ENCODE measurements at regions not wholly inside any gene's neighbourhood (a gene's known extent, or its start where the extent isn't known, plus 50 kb on each side); places are given as distances from the start of the nearest gene placed in this dataset.
"Not testable (repeated sequence)": the region's sequence is repeated elsewhere in the genome, so short reads cannot be mapped to it uniquely, and the experiment has no call there.

DNA sequence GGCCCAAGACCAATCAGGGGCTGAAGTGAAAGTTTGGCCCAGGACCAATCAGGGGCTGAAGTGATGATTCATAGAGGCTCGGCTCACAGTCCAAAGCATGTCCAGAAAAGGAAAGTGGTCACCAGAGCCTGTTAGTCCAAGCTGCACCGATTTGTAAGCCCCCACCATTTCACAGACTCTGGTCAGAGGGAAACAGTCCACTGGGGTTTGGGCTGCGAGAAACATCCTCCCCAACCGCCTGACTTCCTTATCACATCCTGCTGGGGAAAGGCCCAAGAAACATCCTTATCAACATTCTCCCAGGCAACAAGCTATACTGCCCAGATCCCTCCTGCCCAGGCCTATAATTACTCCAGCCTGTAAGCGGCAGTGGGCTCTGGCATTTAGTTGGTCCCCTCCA, 388.1 kb downstream of the CNTNAP3B start:
- not testable (repeated sequence) for DNase-seq (ENCODE audit: low spot score); H3K27me3 ChIP-seq (replicated peaks; ENCODE audit: insufficient read depth); H3K36me3 ChIP-seq; ATAC-seq (ENCODE audit: insufficient number of reproducible peaks, low FRiP score, low read depth); H3K9me3 ChIP-seq; H3K4me1 ChIP-seq (ENCODE audit: control insufficient read depth in 1 of 2, low read depth in 2 of 2)
- H3K27ac ChIP-seq = peak overlapping the region in 1 of 2 donors; percentile 30
- peak overlapping the region; percentile 42 for H3K4me3 ChIP-seq

DNA sequence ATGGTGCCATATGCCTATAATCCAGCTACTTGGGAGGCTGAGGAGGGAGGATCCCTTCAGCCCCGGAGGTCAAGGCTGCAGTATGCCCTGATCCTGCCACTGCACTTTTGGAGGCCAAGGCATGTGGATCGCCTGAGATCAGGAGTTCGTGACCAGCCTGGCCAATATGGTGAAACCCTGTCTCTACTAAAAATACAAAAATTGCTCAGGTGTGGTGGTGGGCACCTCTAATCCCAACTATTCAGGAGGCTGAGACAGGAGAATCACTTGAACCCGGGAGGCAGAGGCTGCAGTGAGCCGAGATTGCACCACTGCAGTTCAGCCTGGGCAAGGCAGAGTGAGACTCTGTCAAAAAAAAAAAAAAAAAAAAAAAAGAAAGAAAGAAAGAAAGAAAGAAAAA, 390.5 kb downstream of the CNTNAP3B start:
- H3K4me1 ChIP-seq (ENCODE audit: control insufficient read depth in 1 of 2, low read depth in 2 of 2); ATAC-seq (ENCODE audit: insufficient number of reproducible peaks, low FRiP score, low read depth); H3K27me3 ChIP-seq (replicated peaks; ENCODE audit: insufficient read depth); DNase-seq (ENCODE audit: low spot score); H3K36me3 ChIP-seq; H3K4me3 ChIP-seq; H3K9me3 ChIP-seq; H3K27ac ChIP-seq: not testable (repeated sequence)

DNA sequence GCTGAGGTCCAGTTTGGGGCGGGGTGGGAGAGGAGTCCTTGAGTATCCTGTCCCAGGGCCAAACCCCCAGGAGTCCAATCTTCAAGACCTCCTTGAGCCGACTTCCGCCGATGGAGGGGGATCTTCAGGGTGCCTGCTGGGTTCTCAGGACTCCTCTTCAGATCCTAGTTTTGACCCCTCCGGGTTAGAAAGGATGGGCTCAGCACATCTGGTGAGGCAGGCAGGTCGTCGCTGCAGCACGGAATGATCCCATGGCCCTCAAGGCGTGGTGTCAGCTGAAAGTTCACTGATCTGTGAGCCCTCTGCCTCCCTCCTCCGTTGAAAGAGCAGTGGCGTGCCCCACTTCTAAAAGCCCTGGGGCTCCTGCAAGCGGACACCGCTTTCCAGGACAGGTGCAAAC, 430.0 kb downstream of the CNTNAP3B start:
- not testable (repeated sequence) for H3K9me3 ChIP-seq; H3K4me3 ChIP-seq; DNase-seq (ENCODE audit: low spot score); H3K27me3 ChIP-seq (replicated peaks; ENCODE audit: insufficient read depth); H3K36me3 ChIP-seq; H3K27ac ChIP-seq; H3K4me1 ChIP-seq (ENCODE audit: control insufficient read depth in 1 of 2, low read depth in 2 of 2); ATAC-seq (ENCODE audit: insufficient number of reproducible peaks, low FRiP score, low read depth)

DNA sequence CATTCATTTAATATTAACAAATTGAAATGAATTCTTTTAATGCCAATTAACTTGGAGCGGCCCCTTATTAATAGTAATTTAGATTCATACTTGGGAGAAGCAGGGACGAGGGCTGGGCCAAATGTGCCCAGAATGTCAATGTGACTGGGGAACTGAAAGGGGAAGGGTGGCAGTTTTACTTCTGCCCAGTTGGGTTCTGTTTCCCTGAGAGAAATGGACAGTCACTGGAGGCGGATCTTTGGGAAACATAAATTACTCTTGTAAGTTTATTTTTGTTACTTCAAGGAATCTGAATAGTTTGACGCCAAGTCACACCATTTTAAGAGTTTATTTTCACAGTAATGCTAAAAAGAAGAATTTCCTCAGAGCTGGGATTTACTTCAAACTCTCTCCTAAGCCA, 432.1 kb downstream of the CNTNAP3B start:
- not testable (repeated sequence) for H3K4me1 ChIP-seq (ENCODE audit: control insufficient read depth in 1 of 2, low read depth in 2 of 2); DNase-seq (ENCODE audit: low spot score); H3K9me3 ChIP-seq; ATAC-seq (ENCODE audit: insufficient number of reproducible peaks, low FRiP score, low read depth); H3K36me3 ChIP-seq; H3K27me3 ChIP-seq (replicated peaks; ENCODE audit: insufficient read depth)
- Histone ChIP-seq H3K4me3 (peak overlapping the region; percentile 33), H3K27ac (peak overlapping the region; percentile 70 to 73)

DNA sequence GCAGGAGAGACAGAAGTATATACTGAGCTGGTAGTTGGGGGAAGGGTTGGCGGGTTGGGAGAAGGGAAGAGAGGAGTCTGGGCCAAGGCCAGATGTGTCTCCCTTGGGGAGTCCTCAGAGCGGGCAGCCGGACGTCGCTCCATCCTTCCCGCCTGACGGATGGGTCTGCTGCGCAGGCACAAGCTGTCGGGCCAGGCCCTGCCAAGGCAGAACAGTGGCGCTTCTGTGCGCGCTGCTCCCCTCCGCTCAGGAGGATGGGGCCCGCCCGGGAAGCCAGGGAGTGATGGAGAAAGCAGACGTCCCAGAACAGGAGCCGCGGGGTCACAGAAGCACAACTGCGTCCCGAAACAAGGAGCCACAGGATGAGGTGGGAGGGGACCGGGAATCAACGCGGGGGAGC, 449.9 kb downstream of the CNTNAP3B start:
- H3K27me3 ChIP-seq (replicated peaks; ENCODE audit: insufficient read depth); H3K27ac ChIP-seq; H3K4me1 ChIP-seq (ENCODE audit: control insufficient read depth in 1 of 2, low read depth in 2 of 2); H3K4me3 ChIP-seq; ATAC-seq (ENCODE audit: insufficient number of reproducible peaks, low FRiP score, low read depth); H3K9me3 ChIP-seq; H3K36me3 ChIP-seq; DNase-seq (ENCODE audit: low spot score): not testable (repeated sequence)

DNA sequence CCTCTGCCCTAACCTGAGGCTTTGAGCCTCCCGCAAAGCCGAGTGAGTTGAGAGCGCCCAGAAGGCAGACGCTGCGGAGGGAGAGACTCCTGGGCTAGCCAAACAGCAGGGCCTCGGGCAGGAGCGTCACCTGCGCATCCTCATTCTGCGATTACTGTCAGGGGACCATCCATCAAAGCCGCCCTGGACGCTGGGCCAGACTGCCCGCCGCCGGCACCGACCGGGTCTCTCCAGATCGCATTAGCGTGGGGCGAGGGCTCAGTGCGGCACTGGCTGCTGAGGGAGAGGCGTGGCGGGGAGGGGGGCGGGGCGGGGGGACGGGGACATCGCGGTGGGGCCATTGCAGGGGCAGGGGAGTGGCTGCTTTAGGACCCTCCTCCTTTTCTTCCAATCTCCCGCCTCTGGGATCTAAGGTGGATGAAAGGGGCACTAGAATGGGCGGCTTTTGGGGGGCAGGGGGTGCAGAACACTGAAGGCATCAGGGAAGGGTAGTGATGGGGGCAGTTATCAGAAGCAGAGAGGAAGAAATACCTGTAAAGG, 465.7 kb downstream of the CNTNAP3B start:
- H3K36me3 ChIP-seq; DNase-seq (ENCODE audit: low spot score); H3K27ac ChIP-seq; H3K4me1 ChIP-seq (ENCODE audit: control insufficient read depth in 1 of 2, low read depth in 2 of 2); ATAC-seq (ENCODE audit: insufficient number of reproducible peaks, low FRiP score, low read depth); H3K9me3 ChIP-seq; H3K4me3 ChIP-seq; H3K27me3 ChIP-seq (replicated peaks; ENCODE audit: insufficient read depth): not testable (repeated sequence)

DNA sequence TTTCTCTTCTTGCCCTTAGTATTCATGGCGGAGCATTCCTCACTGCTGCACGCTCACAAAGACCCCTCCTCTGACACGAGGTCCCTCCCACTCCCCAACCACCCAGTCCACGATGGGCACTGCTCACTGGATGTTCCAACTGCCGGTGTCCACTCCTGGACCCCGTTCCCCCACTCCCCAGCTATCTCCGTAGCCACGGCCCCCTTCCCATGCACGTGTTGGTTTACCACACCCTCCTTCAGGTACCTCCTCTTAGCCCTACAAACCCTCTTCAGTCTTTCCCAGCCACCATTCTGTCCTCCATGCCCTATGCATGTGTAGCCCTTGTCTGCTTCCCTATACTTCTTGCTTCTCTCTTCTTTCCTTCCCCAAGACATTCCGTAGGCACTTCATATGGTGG, 469.6 kb upstream of the ZNG1F start:
- ATAC-seq (ENCODE audit: insufficient number of reproducible peaks, low FRiP score, low read depth); H3K27ac ChIP-seq; H3K4me1 ChIP-seq (ENCODE audit: control insufficient read depth in 1 of 2, low read depth in 2 of 2); DNase-seq (ENCODE audit: low spot score); H3K36me3 ChIP-seq; H3K27me3 ChIP-seq (replicated peaks; ENCODE audit: insufficient read depth); H3K4me3 ChIP-seq; H3K9me3 ChIP-seq: not testable (repeated sequence)

DNA sequence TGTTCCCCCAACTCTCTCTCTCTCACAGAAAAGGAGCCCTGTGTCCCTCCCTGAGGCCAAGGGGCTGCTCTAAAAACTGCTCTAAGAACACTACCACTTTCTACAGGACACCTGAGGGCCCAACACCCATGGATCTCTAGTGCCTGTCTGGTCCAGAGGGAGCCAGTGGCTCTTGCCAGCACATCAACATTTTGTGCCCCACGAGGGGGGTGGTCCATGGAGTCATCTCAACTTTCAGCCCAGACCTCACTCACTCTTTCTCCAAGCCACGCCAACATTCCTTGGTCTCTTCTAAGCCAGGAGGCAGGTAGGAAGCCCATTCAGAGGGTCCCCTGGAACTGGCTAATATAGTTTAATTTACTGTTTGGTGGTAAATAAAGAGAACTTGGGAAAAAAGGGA, 469.0 kb upstream of the ZNG1F start:
- not testable (repeated sequence) for H3K4me3 ChIP-seq; H3K36me3 ChIP-seq; H3K4me1 ChIP-seq (ENCODE audit: control insufficient read depth in 1 of 2, low read depth in 2 of 2); H3K9me3 ChIP-seq; ATAC-seq (ENCODE audit: insufficient number of reproducible peaks, low FRiP score, low read depth); H3K27me3 ChIP-seq (replicated peaks; ENCODE audit: insufficient read depth); H3K27ac ChIP-seq; DNase-seq (ENCODE audit: low spot score)

DNA sequence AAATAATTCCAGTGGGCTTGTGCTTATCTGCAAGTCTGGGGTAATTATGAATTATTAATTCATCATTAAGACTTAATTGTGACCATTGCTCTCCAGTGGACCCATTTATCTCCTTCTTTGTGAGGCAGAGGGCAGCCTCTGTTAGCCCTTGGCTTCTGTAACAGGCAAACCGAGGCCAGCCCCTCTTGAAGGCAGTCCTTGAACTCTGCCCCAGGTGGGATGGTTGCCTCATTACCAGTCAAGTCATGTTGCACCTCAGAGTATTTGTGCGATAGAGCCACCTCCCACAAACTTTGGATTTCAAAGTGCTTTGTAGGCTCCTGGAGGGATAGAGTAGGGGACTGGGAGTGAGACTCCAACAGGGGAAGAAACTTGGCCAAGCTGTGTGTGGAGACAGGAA, 468.0 kb upstream of the ZNG1F start:
- H3K27me3 ChIP-seq (replicated peaks; ENCODE audit: insufficient read depth); H3K4me3 ChIP-seq; H3K27ac ChIP-seq; DNase-seq (ENCODE audit: low spot score); ATAC-seq (ENCODE audit: insufficient number of reproducible peaks, low FRiP score, low read depth); H3K36me3 ChIP-seq; H3K9me3 ChIP-seq; H3K4me1 ChIP-seq (ENCODE audit: control insufficient read depth in 1 of 2, low read depth in 2 of 2): not testable (repeated sequence)

DNA sequence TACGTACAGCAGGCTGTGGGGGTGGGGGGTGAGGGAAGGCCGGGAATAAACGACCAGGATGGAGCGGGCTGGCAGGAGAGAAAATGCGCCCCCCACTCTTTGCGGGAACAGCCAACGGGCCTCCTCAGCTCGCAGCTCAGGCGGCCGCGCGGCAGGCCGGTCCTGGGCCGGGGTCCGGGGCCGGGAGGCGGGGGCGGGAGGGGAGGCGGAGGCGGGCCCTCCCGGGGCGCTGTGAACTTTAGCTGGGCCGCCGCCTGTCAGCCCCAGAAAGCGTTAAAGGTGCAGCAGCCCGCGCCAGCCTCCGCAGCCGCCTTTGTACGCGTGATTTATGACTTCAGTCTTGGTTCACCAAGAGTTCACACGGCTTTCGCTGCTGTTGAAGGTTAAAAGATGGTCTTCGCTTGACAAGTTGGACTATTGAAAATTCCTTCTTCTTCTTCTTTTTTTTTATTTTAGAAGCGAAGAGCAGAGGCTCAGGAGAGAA, 466.0 kb upstream of the ZNG1F start:
- ATAC-seq (ENCODE audit: insufficient number of reproducible peaks, low FRiP score, low read depth); H3K36me3 ChIP-seq; H3K27ac ChIP-seq; H3K9me3 ChIP-seq; H3K4me1 ChIP-seq (ENCODE audit: control insufficient read depth in 1 of 2, low read depth in 2 of 2); DNase-seq (ENCODE audit: low spot score); H3K27me3 ChIP-seq (replicated peaks; ENCODE audit: insufficient read depth): not testable (repeated sequence)
- peak overlapping the region; percentile 50 for H3K4me3 ChIP-seq

DNA sequence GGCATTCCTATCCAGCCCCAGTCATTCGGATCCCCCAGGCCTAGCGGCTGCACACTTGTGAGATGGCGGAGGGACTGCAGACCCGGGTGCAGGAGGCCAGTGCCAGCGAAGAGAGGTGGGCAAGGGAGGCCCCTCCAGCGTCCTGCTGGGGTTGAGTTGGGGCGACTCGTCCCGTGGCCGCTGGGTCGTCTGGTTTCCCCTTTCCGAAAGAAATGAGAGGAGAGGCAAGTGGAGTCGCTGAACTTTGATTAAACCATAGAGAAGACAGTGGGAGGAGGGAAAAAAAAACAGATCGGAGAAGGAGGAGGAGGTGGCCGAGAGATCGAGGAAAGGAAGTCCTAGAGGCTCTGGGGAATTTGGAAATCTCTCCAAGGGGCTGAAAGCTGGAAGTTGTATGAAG, 465.2 kb upstream of the ZNG1F start:
- peak overlapping the region; percentile 7 for H3K4me3 ChIP-seq
- H3K27ac ChIP-seq = not testable (repeated sequence)

DNA sequence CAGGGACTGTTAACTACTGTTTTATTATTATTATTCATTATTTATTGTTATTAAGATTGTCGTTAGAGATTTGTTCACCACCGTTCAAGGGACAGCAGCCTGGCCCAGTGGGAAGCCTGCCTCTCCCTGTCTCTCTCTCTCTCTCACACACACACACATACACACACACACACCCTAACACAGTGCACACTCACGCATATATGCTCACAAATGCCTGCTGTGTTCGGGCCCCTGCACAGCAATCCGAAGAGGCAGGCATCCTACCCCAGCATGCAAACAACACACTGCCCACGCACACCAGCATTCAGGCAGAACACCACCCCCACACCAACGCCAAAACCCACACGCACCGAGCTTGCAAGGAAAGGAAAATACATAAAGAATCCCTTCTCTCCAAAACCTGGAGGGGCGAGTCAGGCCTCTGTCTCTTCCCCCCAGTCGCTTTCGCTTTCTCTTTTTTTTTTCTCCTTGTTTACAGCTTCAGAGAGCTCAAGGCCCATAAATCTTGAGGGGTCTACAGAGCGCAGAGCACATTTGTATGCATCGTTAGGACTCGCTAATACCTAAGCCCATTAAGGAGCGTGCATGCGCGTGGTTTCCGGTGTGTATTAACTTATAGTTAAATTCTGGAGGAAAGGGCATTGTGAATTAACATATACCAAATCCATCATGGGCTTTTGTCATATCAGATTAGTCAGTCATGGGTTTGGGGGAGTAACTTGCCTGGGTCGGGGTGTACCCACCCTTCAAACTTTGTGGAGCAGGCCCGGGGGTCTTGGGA, 464.6 kb upstream of the ZNG1F start:
- peak overlapping the region; percentile 7 for H3K4me3 ChIP-seq
- not testable (repeated sequence) for H3K27me3 ChIP-seq (replicated peaks; ENCODE audit: insufficient read depth); ATAC-seq (ENCODE audit: insufficient number of reproducible peaks, low FRiP score, low read depth); DNase-seq (ENCODE audit: low spot score); H3K4me1 ChIP-seq (ENCODE audit: control insufficient read depth in 1 of 2, low read depth in 2 of 2); H3K36me3 ChIP-seq; H3K9me3 ChIP-seq; H3K27ac ChIP-seq

More for the DNA sequence above, 465.2 kb upstream of the ZNG1F start:
- H3K9me3 ChIP-seq; H3K27me3 ChIP-seq (replicated peaks; ENCODE audit: insufficient read depth); H3K36me3 ChIP-seq; ATAC-seq (ENCODE audit: insufficient number of reproducible peaks, low FRiP score, low read depth); DNase-seq (ENCODE audit: low spot score); H3K4me1 ChIP-seq (ENCODE audit: control insufficient read depth in 1 of 2, low read depth in 2 of 2): not testable (repeated sequence)

DNA sequence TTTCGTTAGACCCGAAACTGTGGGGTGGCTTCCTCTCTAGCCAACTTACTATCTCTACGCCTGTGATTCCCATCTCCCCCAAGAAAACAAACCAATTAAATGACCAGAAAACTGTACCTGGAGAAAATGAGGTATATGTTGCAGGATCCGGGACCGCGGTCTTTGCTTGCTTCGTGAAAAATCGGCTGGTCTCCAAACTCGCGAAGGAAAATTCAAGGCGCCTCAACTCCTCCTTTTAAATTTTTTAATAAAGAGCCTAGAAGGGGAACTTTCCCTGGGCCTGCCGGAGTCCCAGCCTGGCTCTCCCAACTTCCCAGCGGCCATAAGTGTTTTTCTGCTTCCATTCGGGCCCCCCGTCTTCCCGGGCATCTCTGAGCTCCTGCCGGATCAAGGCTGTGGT, 463.7 kb upstream of the ZNG1F start:
- H3K9me3 ChIP-seq; H3K27ac ChIP-seq; DNase-seq (ENCODE audit: low spot score); H3K4me3 ChIP-seq; H3K36me3 ChIP-seq; H3K27me3 ChIP-seq (replicated peaks; ENCODE audit: insufficient read depth); H3K4me1 ChIP-seq (ENCODE audit: control insufficient read depth in 1 of 2, low read depth in 2 of 2); ATAC-seq (ENCODE audit: insufficient number of reproducible peaks, low FRiP score, low read depth): not testable (repeated sequence)

Data from thoracic aorta (tissue), 2 donors.